GM19463 (cell line): ENCODE measurements at regions not wholly inside any gene's neighbourhood (a gene's known extent, or its start where the extent isn't known, plus 50 kb on each side); places are given as distances from the start of the nearest gene placed in this dataset.

ENCODE experiments used
- ATAC-seq: cut with Tn5 transposase; IDR thresholded peaks from one replicate; pipeline ENCODE4 v1.9.1; 2021; ENCODE audit warnings: mild to moderate bottlenecking, moderate library complexity; ENCODE audit not compliant: unreplicated experiment

- no peak for ATAC-seq
Observed at GRCh38 chr1:192713921-192714320, 78.0 kb downstream of the RGS13 start.

GRCh38 chr1:192724670-192725069 is 84.2 kb upstream of the RGS2 start:
- ATAC-seq, result no peak

GRCh38 chr1:192726820-192727504 is 81.9 kb upstream of the RGS2 start:
- no peak for ATAC-seq

- ATAC-seq, result peak; percentile 59
Observed at GRCh38 chr1:192729500-192729899, 79.3 kb upstream of the RGS2 start.

GRCh38 chr1:192730198-192730597 is 78.6 kb upstream of the RGS2 start:
- no peak for ATAC-seq

- ATAC-seq, result no peak
Observed at GRCh38 chr1:192732787-192733186, 76.1 kb upstream of the RGS2 start.

- ATAC-seq, result no peak
Observed at GRCh38 chr1:192735298-192735915, 73.4 kb upstream of the RGS2 start.

GRCh38 chr1:192737306-192737705 is 71.5 kb upstream of the RGS2 start:
- ATAC-seq, result no peak

GRCh38 chr1:192739476-192740184 is 69.2 kb upstream of the RGS2 start:
- ATAC-seq, result no peak

- ATAC-seq, result no peak
Observed at GRCh38 chr1:192740214-192740613, 68.6 kb upstream of the RGS2 start.

- ATAC-seq, result no peak
Observed at GRCh38 chr1:192741095-192741494, 67.7 kb upstream of the RGS2 start.

GRCh38 chr1:192747301-192747700 is 61.5 kb upstream of the RGS2 start:
- ATAC-seq, result no peak

- ATAC-seq, result no peak
Observed at GRCh38 chr1:192747943-192748342, 60.9 kb upstream of the RGS2 start.

GRCh38 chr1:192749349-192749748 is 59.5 kb upstream of the RGS2 start:
- no peak for ATAC-seq

- no peak for ATAC-seq
Observed at GRCh38 chr1:192751260-192751659, 57.6 kb upstream of the RGS2 start.

GRCh38 chr1:192756314-192756713 is 52.5 kb upstream of the RGS2 start:
- no peak for ATAC-seq

- no peak for ATAC-seq
Observed at GRCh38 chr1:192756847-192757246, 52.0 kb upstream of the RGS2 start.

- ATAC-seq, result no peak
Observed at GRCh38 chr1:192758492-192758891, 50.3 kb upstream of the RGS2 start.
